ENCODE measurements at regions not wholly inside any gene's neighbourhood (a gene's known extent, or its start where the extent isn't known, plus 50 kb on each side); places are given as distances from the start of the nearest gene placed in this dataset.

- CTCF ChIA-PET = no interaction called here
- TF ChIP-seq CTCF (IDR thresholded peaks at IDR 0.05; ENCODE audit: control extremely low read depth, extremely low read depth, low read depth, missing control alignments) = no peak
- POLR2A ChIA-PET = no interaction called here
- DNase-seq (ENCODE audit: extremely low spot score) = no peak
Measured at GRCh38 chr1:60903591-60903990, 178.8 kb upstream of the NFIA start.

GRCh38 chr1:60899464-60899863 lies 182.9 kb upstream of the NFIA start:
- TF ChIP-seq CTCF (IDR thresholded peaks at IDR 0.05; ENCODE audit: control extremely low read depth, extremely low read depth, low read depth, missing control alignments) = no peak
- ChIA-PET CTCF (no interaction called here), POLR2A (no interaction called here)
- DNase-seq (ENCODE audit: extremely low spot score) = no peak

- ChIA-PET POLR2A (no interaction called here), CTCF (no interaction called here)
- DNase-seq (ENCODE audit: extremely low spot score) = no peak
- no peak for TF ChIP-seq CTCF (IDR thresholded peaks at IDR 0.05; ENCODE audit: control extremely low read depth, extremely low read depth, low read depth, missing control alignments)
Measured at GRCh38 chr1:60898987-60899386, 183.4 kb upstream of the NFIA start.

GRCh38 chr1:60898413-60898812 lies 183.9 kb upstream of the NFIA start:
- ChIA-PET POLR2A (no interaction called here), CTCF (no interaction called here)
- TF ChIP-seq CTCF (IDR thresholded peaks at IDR 0.05; ENCODE audit: control extremely low read depth, extremely low read depth, low read depth, missing control alignments) = no peak
- DNase-seq (ENCODE audit: extremely low spot score) = no peak

GRCh38 chr1:60896701-60897363 lies 185.5 kb upstream of the NFIA start:
- no peak for TF ChIP-seq CTCF (IDR thresholded peaks at IDR 0.05; ENCODE audit: control extremely low read depth, extremely low read depth, low read depth, missing control alignments)
- CTCF ChIA-PET = no interaction called here
- DNase-seq (ENCODE audit: extremely low spot score) = no peak
- POLR2A ChIA-PET = no interaction called here

GRCh38 chr1:60895701-60896100 lies 186.7 kb upstream of the NFIA start:
- DNase-seq (ENCODE audit: extremely low spot score) = no peak
- ChIA-PET CTCF (no interaction called here), POLR2A (no interaction called here)
- TF ChIP-seq CTCF (IDR thresholded peaks at IDR 0.05; ENCODE audit: control extremely low read depth, extremely low read depth, low read depth, missing control alignments) = no peak

GRCh38 chr1:60895252-60895651 lies 187.1 kb upstream of the NFIA start:
- ChIA-PET POLR2A (no interaction called here), CTCF (no interaction called here)
- DNase-seq (ENCODE audit: extremely low spot score) = no peak
- no peak for TF ChIP-seq CTCF (IDR thresholded peaks at IDR 0.05; ENCODE audit: control extremely low read depth, extremely low read depth, low read depth, missing control alignments)
